ENCODE measurements at regions not wholly inside any gene's neighbourhood (a gene's known extent, or its start where the extent isn't known, plus 50 kb on each side); places are given as distances from the start of the nearest gene placed in this dataset.

DNA sequence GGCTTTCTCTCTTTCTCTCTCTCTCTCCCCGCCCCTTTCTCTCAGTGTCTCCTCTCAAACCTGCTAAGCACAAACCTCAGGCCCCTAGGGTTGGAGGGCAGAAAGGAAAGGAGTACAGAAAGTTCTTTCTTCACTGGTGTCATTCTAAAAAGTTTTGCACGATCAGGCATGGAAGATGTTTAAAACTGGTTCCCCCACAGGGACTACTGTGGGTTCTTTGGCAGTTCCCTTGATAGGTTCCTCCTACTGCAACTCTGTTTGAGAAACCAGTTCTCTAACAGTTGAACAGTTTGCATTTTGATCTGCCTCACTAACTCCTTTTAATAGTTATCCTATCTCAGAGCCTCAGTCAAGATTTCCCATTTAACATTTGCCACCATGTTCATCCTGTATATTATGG lies 82.9 kb downstream of the CDO1 start:
- ChIA-PET POLR2A (ENCODE audit: partially characterized antibody) (no interaction called here), CTCF (ENCODE audit: partially characterized antibody) (interaction anchor here (1.1 kb wide), 1 partner anchor 21 kb away, joined by 3 read pairs; no protein-coding TSS in a partner anchor)
- DNase-seq (ENCODE audit: low read depth in 1 of 2, low spot score in 2 of 2) (no peak), FAIRE-seq (no peak)
- no peak overlapping the region for H3K23ac ChIP-seq (ENCODE audit: insufficient read length)
- H4K91ac ChIP-seq (replicated peaks; ENCODE audit: insufficient read length, low read length) = no peak overlapping the region
- H2BK5ac ChIP-seq (ENCODE audit: low read depth, low read length) = no peak overlapping the region
- H2BK15ac ChIP-seq (ENCODE audit: low read length) = no peak overlapping the region
- TF ChIP-seq TEAD4 (IDR thresholded peaks at IDR 0.05; ENCODE audit: low read depth, low read length) (no peak), ASH2L (IDR thresholded peaks at IDR 0.05; ENCODE audit: low read length) (no peak), E2F6 (IDR thresholded peaks at IDR 0.05) (no peak), CBX5 (IDR thresholded peaks at IDR 0.05; ENCODE audit: low read depth, low read length) (no peak)
- 91% methylated on average over 1 of the region's 2 CpGs; no CpG with 5 or more reads in 1 of the 2 experiments for WGBS, 2 experiments (ENCODE audit: extremely low coverage in 1 of 2, insufficient coverage in 1 of 2, insufficient read length in 1 of 2, insufficient replicate concordance in 2 of 2, low coverage in 1 of 2, low lambda C conversion rate in 2 of 2, missing lambda C conversion rate in 1 of 2)
- H4K5ac ChIP-seq (ENCODE audit: insufficient read length, low read depth, low read length) = no peak overlapping the region
- H3K9me3 ChIP-seq (ENCODE audit: insufficient read depth in 2 of 2, low read depth in 1 of 2, low read length in 1 of 2) = no peaks in the 10 kb centered on the region
- no peak overlapping the region for H3K9ac ChIP-seq (replicated peaks in 1 of 4; ENCODE audit: extremely low read depth in 1 of 4, low read depth in 3 of 4, low read length in 3 of 4)
- no peaks in the 10 kb centered on the region for H3K36me3 ChIP-seq (ENCODE audit: control insufficient read depth in 2 of 4, insufficient read depth in 4 of 4, low read length in 3 of 4)
- peak overlapping the region; percentile 95 for H2AFZ ChIP-seq (ENCODE audit: low read length)
- H3K4me1 ChIP-seq (replicated peaks in 1 of 4; ENCODE audit: control insufficient read depth in 3 of 4, insufficient read depth in 4 of 4, low read length in 3 of 4) = peaks cover 0 to 19% (median 8%) of the 10 kb centered on the region in 4 experiments
- no peaks in the 10 kb centered on the region for H4K20me1 ChIP-seq (replicated peaks in 1 of 2; ENCODE audit: control insufficient read depth in 1 of 2, insufficient read depth in 2 of 2, low read length in 2 of 2)
- H3K4me2 ChIP-seq (ENCODE audit: insufficient read depth in 1 of 2, low read depth in 2 of 2, low read length in 2 of 2) = no peak overlapping the region
- H3K79me2 ChIP-seq (ENCODE audit: control insufficient read depth in 1 of 2, insufficient read depth in 2 of 2, low read length in 2 of 2) = no peaks in the 10 kb centered on the region
- no peak overlapping the region for H3K27ac ChIP-seq (ENCODE audit: low read depth, low read length)
- no peak overlapping the region for H3K4me3 ChIP-seq (ENCODE audit: extremely low read depth in 1 of 4, insufficient read depth in 2 of 4, low read depth in 3 of 4, low read length in 4 of 4)
- H3K4ac ChIP-seq (replicated peaks; ENCODE audit: insufficient read length, low read depth, low read length) = no peak overlapping the region
- no peak overlapping the region for H4K8ac ChIP-seq (ENCODE audit: extremely low read depth, insufficient read depth, low read length)
- H3K18ac ChIP-seq (ENCODE audit: extremely low read depth, low read length) = no peak overlapping the region; the same call in 1 of the 2 replicates
- H3K14ac ChIP-seq (ENCODE audit: insufficient read length) = no peak overlapping the region
- no peaks in the 10 kb centered on the region for H3K23me2 ChIP-seq (ENCODE audit: low read depth, low read length)
- H2AK5ac ChIP-seq (ENCODE audit: low read depth, low read length) = no peak overlapping the region
- no peaks in the 10 kb centered on the region for H3K27me3 ChIP-seq (replicated peaks in 1 of 4; ENCODE audit: control insufficient read depth in 3 of 4, extremely low read depth in 1 of 4, insufficient read depth in 3 of 4, low read length in 3 of 4)
- H3K56ac ChIP-seq (replicated peaks; ENCODE audit: insufficient read length, low read depth, low read length) = no peak overlapping the region
- no peak overlapping the region for H2BK120ac ChIP-seq (replicated peaks; ENCODE audit: low read depth, low read length)
- H2BK12ac ChIP-seq (ENCODE audit: low read depth, low read length) = no peak overlapping the region
- no peaks in the 10 kb centered on the region for H3K79me1 ChIP-seq (ENCODE audit: low read depth, low read length)
- no peak overlapping the region for H2BK20ac ChIP-seq (ENCODE audit: low read length)
